Stomach (tissue), 4 donors: ENCODE measurements at regions not wholly inside any gene's neighbourhood (a gene's known extent, or its start where the extent isn't known, plus 50 kb on each side); places are given as distances from the start of the nearest gene placed in this dataset.

Experiments used
- POLR2A ChIP-seq, 4 donors: fragments of 450-650 bp; IDR thresholded peaks; one replicate each; pipeline ENCODE4 v1.6.1; 2016; ENCODE audit warnings: antibody characterized with exemption in 4 of 4, control low read depth in 2 of 4, mild to moderate bottlenecking in 1 of 4, moderate library complexity in 1 of 4
- POLR2AphosphoS5 ChIP-seq, 3 donors: sonication (generic); formaldehyde crosslinking; IDR thresholded peaks; one replicate each; pipeline ENCODE4 v1.6.1; 2016; ENCODE audit warnings: antibody characterized with exemption in 3 of 3

DNA sequence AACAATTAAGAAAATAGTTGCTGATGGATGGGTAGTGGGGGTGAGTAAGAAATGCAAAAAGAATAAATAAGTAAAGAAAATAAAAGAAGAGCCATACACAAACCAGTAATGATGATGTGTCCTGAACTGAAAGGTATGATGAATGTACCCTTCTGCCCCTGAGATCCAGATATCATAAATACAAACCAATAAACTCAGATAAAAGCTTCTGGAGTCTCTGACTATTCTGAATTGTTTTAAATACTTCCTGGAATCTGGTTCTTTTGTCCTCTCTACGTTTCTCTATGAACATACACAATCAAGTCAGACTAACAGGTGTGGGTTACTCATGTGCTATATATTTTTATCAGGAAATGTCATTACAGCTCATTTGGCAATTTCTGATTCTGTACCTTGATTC lies 153.4 kb downstream of the PPP1R2C start:
- no peak for TF ChIP-seq POLR2A (IDR thresholded peaks at IDR 0.05)
- TF ChIP-seq POLR2AphosphoS5 (IDR thresholded peaks at IDR 0.05): no peak
